GM18907 (cell line): ENCODE measurements at regions not wholly inside any gene's neighbourhood (a gene's known extent, or its start where the extent isn't known, plus 50 kb on each side); places are given as distances from the start of the nearest gene placed in this dataset.

ENCODE experiments used
- ATAC-seq: cut with Tn5 transposase; IDR thresholded peaks from one replicate; pipeline ENCODE4 v1.9.1; 2021; ENCODE audit warnings: mild to moderate bottlenecking, moderate library complexity; ENCODE audit not compliant: unreplicated experiment

GRCh38 chr11:59263225-59263894 is 50.6 kb upstream of the MPEG1 start:
- no peak for ATAC-seq
